NCI-H446 (cell line): ENCODE measurements at regions not wholly inside any gene's neighbourhood (a gene's known extent, or its start where the extent isn't known, plus 50 kb on each side); places are given as distances from the start of the nearest gene placed in this dataset.
"Not testable (repeated sequence)": the region's sequence is repeated elsewhere in the genome, so short reads cannot be mapped to it uniquely, and the experiment has no call there.

Experiments
- DNase-seq, 2 experiments: peaks; one replicate each; lab custom pipeline; 2025; lab: John Stamatoyannopoulos, UW

- no peak for DNase-seq
These were observed 216.9 kb upstream of the SMLR1 start for GRCh38 chr6:130610303-130610702.

- DNase-seq: no peak
These were observed 215.8 kb upstream of the SMLR1 start for GRCh38 chr6:130611366-130611765.

GRCh38 chr6:130613176-130613575 is 214.0 kb upstream of the SMLR1 start:
- no peak for DNase-seq

- DNase-seq: no peak
These were observed 211.4 kb upstream of the SMLR1 start for GRCh38 chr6:130615816-130616215.

- no peak for DNase-seq
These were observed 209.5 kb upstream of the SMLR1 start for GRCh38 chr6:130617658-130618057.

GRCh38 chr6:130618806-130619205 is 208.4 kb upstream of the SMLR1 start:
- not testable (repeated sequence) for DNase-seq

GRCh38 chr6:130620338-130620781 is 206.8 kb upstream of the SMLR1 start:
- no peak for DNase-seq

- DNase-seq: no peak
These were observed 205.1 kb upstream of the SMLR1 start for GRCh38 chr6:130622142-130622541.

GRCh38 chr6:130624046-130624445 is 203.2 kb upstream of the SMLR1 start:
- no peak for DNase-seq

GRCh38 chr6:130625825-130626527 is 201.2 kb upstream of the SMLR1 start:
- DNase-seq: no peak

- DNase-seq: no peak
These were observed 198.3 kb upstream of the SMLR1 start for GRCh38 chr6:130628862-130629261.

GRCh38 chr6:130629640-130630039 is 197.6 kb upstream of the SMLR1 start:
- DNase-seq: no peak

- no peak for DNase-seq
These were observed 194.9 kb upstream of the SMLR1 start for GRCh38 chr6:130632277-130632676.

GRCh38 chr6:130632897-130633296 is 194.3 kb upstream of the SMLR1 start:
- DNase-seq: no peak

- no peak for DNase-seq
These were observed 183.8 kb upstream of the SMLR1 start for GRCh38 chr6:130643361-130643760.

- no peak for DNase-seq
These were observed 183.0 kb upstream of the SMLR1 start for GRCh38 chr6:130644175-130644574.

GRCh38 chr6:130644769-130645168 is 182.4 kb upstream of the SMLR1 start:
- not testable (repeated sequence) for DNase-seq

GRCh38 chr6:130647246-130647645 is 180.0 kb upstream of the SMLR1 start:
- DNase-seq: no peak

- DNase-seq: no peak
These were observed 171.6 kb upstream of the SMLR1 start for GRCh38 chr6:130655586-130655985.

- no peak for DNase-seq
These were observed 166.1 kb upstream of the SMLR1 start for GRCh38 chr6:130661077-130661476.

GRCh38 chr6:130666786-130667185 is 160.4 kb upstream of the SMLR1 start:
- DNase-seq: no peak

GRCh38 chr6:130670142-130670541 is 157.1 kb upstream of the SMLR1 start:
- no peak for DNase-seq

GRCh38 chr6:130671119-130671518 is 156.1 kb upstream of the SMLR1 start:
- no peak for DNase-seq

- peak in 1 of 2 experiments; percentile 1 for DNase-seq
These were observed 155.6 kb upstream of the SMLR1 start for GRCh38 chr6:130671577-130671976.
